ENCODE measurements at regions not wholly inside any gene's neighbourhood (a gene's known extent, or its start where the extent isn't known, plus 50 kb on each side); places are given as distances from the start of the nearest gene placed in this dataset.

DNA sequence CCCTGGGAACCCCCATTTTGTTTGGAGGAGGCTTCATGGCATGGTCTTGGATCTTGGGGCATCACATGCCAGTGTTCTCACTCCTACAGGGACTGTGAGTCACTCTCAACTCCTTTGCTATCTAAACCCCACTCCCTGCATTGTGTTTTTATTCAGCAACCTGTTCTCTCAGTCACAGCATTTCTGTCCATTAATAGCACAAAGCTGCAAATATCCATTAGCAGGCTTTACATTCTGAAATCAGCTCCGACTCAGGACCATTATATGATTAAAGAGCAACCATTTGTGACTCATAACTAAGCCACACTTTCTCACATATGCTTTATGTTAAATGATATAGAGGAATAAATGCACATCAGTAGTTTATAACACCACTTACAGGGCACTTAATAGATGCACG is 462.1 kb upstream of the BRINP1 start:
- TF ChIP-seq, protein P1, sequence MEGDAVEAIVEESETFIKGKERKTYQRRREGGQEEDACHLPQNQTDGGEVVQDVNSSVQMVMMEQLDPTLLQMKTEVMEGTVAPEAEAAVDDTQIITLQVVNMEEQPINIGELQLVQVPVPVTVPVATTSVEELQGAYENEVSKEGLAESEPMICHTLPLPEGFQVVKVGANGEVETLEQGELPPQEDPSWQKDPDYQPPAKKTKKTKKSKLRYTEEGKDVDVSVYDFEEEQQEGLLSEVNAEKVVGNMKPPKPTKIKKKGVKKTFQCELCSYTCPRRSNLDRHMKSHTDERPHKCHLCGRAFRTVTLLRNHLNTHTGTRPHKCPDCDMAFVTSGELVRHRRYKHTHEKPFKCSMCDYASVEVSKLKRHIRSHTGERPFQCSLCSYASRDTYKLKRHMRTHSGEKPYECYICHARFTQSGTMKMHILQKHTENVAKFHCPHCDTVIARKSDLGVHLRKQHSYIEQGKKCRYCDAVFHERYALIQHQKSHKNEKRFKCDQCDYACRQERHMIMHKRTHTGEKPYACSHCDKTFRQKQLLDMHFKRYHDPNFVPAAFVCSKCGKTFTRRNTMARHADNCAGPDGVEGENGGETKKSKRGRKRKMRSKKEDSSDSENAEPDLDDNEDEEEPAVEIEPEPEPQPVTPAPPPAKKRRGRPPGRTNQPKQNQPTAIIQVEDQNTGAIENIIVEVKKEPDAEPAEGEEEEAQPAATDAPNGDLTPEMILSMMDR (IDR thresholded peaks at IDR 0.05; ENCODE audit: insufficient read depth in 1 of 2, low read depth in 1 of 2, low read length in 1 of 2, severe bottlenecking in 1 of 2, unreplicated experiment in 1 of 2): no peak
- Mint-ChIP-seq H3K9me3 (ENCODE audit: unreplicated experiment) (no peaks in the 10 kb centered on the region), H3K36me3 (ENCODE audit: insufficient read depth, unreplicated experiment) (no peaks in the 10 kb centered on the region), H3K4me3 (ENCODE audit: unreplicated experiment) (no peak overlapping the region), H3K4me1 (ENCODE audit: low read depth, unreplicated experiment) (no peaks in the 10 kb centered on the region), H3K27ac (ENCODE audit: unreplicated experiment) (no peak overlapping the region), H3K27me3 (ENCODE audit: insufficient read depth, unreplicated experiment) (peaks cover 14% of the 10 kb centered on the region)
- Histone ChIP-seq H3K36me3 (ENCODE audit: control insufficient read depth, insufficient read depth, low read length) (no peaks in the 10 kb centered on the region), H3K4me1 (no peaks in the 10 kb centered on the region), H3K27me3 (replicated peaks; ENCODE audit: control insufficient read depth, insufficient read depth, low read length) (no peaks in the 10 kb centered on the region), H3K4me3 (ENCODE audit: low read depth, low read length) (no peak overlapping the region), H3K9me3 (no peaks in the 10 kb centered on the region)
- BruUV-seq (replicated peaks): no TSS peak
- ChIA-PET CTCF (no interaction called here), POLR2A (no interaction called here)
- intact Hi-C loops (cut with micrococcal nuclease; ENCODE audit: unreplicated experiment): no loop called here
- no peak for DNase-seq

DNA sequence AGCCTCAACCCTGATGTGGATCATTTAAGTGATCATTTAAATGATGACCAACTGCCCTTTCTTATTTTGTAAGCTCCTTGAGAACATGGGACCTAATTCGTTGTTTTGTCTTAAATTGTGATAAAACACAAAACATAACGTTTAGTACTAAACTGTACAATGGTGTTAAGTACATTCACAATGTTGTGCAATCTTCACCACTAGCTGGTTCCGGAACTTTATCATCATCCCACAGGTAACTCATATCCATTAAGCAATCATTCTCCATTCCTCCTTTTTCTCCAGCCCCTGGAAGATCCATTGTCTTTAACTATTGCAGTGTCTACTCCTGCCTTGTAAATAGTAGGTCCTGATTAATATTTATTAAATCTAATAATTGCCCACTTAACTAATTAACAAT is 460.5 kb upstream of the BRINP1 start:
- intact Hi-C loops (cut with micrococcal nuclease; ENCODE audit: unreplicated experiment): no loop called here
- Histone ChIP-seq H3K9me3 (no peaks in the 10 kb centered on the region), H3K4me1 (no peaks in the 10 kb centered on the region), H3K4me3 (ENCODE audit: low read depth, low read length) (no peak overlapping the region), H3K36me3 (ENCODE audit: control insufficient read depth, insufficient read depth, low read length) (no peaks in the 10 kb centered on the region), H3K27me3 (replicated peaks; ENCODE audit: control insufficient read depth, insufficient read depth, low read length) (no peaks in the 10 kb centered on the region)
- no peaks in the 10 kb centered on the region for H3K9me3 Mint-ChIP-seq (ENCODE audit: unreplicated experiment)
- TF ChIP-seq, protein P1 (IDR thresholded peaks at IDR 0.05; ENCODE audit: insufficient read depth in 1 of 2, low read depth in 1 of 2, low read length in 1 of 2, severe bottlenecking in 1 of 2, unreplicated experiment in 1 of 2): no peak
- BruUV-seq (replicated peaks): no TSS peak
- H3K27me3 Mint-ChIP-seq (ENCODE audit: insufficient read depth, unreplicated experiment): peaks cover 14% of the 10 kb centered on the region
- ChIA-PET CTCF (no interaction called here), POLR2A (no interaction called here)
- no peaks in the 10 kb centered on the region for H3K36me3 Mint-ChIP-seq (ENCODE audit: insufficient read depth, unreplicated experiment)
- H3K27ac Mint-ChIP-seq (ENCODE audit: unreplicated experiment): no peak overlapping the region
- H3K4me3 Mint-ChIP-seq (ENCODE audit: unreplicated experiment): no peak overlapping the region
- no peaks in the 10 kb centered on the region for H3K4me1 Mint-ChIP-seq (ENCODE audit: low read depth, unreplicated experiment)
- no peak for DNase-seq

DNA sequence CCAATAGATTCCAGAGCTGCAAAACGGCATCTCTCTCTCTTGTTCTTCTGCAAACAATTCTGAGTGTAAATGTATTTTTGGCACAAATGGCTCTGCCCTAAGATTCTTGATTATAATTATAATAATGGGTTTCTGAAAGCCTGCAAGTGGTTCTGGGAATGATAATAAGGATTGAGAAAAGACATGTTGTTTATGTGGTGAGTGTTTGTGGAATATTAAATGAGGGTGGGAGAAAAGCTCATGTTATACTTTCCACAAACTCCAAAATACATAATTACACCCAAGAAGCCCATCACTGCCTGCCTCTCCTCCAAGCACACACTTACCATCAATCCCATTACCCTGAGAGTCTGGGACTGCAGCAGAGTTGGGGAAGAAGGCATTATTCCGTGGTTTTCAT is 460.0 kb upstream of the BRINP1 start:
- Mint-ChIP-seq H3K27me3 (ENCODE audit: insufficient read depth, unreplicated experiment) (peaks cover 14% of the 10 kb centered on the region), H3K36me3 (ENCODE audit: insufficient read depth, unreplicated experiment) (no peaks in the 10 kb centered on the region), H3K27ac (ENCODE audit: unreplicated experiment) (no peak overlapping the region), H3K4me3 (ENCODE audit: unreplicated experiment) (no peak overlapping the region), H3K4me1 (ENCODE audit: low read depth, unreplicated experiment) (no peaks in the 10 kb centered on the region), H3K9me3 (ENCODE audit: unreplicated experiment) (no peaks in the 10 kb centered on the region)
- H3K4me1 ChIP-seq: no peaks in the 10 kb centered on the region
- TF ChIP-seq, protein P1 (IDR thresholded peaks at IDR 0.05; ENCODE audit: insufficient read depth in 1 of 2, low read depth in 1 of 2, low read length in 1 of 2, severe bottlenecking in 1 of 2, unreplicated experiment in 1 of 2): no peak
- no peak overlapping the region for H3K4me3 ChIP-seq (ENCODE audit: low read depth, low read length)
- POLR2A ChIA-PET: no interaction called here
- CTCF ChIA-PET: no interaction called here
- intact Hi-C loops (cut with micrococcal nuclease; ENCODE audit: unreplicated experiment): no loop called here
- H3K9me3 ChIP-seq: no peaks in the 10 kb centered on the region
- no peak for DNase-seq
- no peaks in the 10 kb centered on the region for H3K36me3 ChIP-seq (ENCODE audit: control insufficient read depth, insufficient read depth, low read length)
- no peaks in the 10 kb centered on the region for H3K27me3 ChIP-seq (replicated peaks; ENCODE audit: control insufficient read depth, insufficient read depth, low read length)
- BruUV-seq (replicated peaks): no TSS peak
